Nephron progenitor cell (in vitro differentiated cells): ENCODE measurements at regions not wholly inside any gene's neighbourhood (a gene's known extent, or its start where the extent isn't known, plus 50 kb on each side); places are given as distances from the start of the nearest gene placed in this dataset.

Source experiments
- DNase-seq: peaks from one replicate; pipeline ENCODE4 v3.0.0; 2021
- H3K27ac Mint-ChIP-seq: 2 replicates; pipeline ENCODE4 v1.8.0; 2021; ENCODE audit warnings: mild to moderate bottlenecking, moderate library complexity, mixed read lengths
- H3K27me3 Mint-ChIP-seq: 2 replicates; pipeline ENCODE4 v1.8.0; 2021; ENCODE audit warnings: mild to moderate bottlenecking, low read depth, mixed read lengths; ENCODE audit not compliant: poor library complexity
- H3K36me3 Mint-ChIP-seq: 2 replicates; pipeline ENCODE4 v1.8.0; 2021; ENCODE audit warnings: low read depth, mixed read lengths
- H3K4me1 Mint-ChIP-seq: 2 replicates; pipeline ENCODE4 v1.8.0; 2021; ENCODE audit warnings: mixed read lengths
- H3K4me3 Mint-ChIP-seq: 2 replicates; pipeline ENCODE4 v1.8.0; 2021; ENCODE audit warnings: mild to moderate bottlenecking, moderate library complexity, mixed read lengths
- H3K9me3 Mint-ChIP-seq: 2 replicates; pipeline ENCODE4 v1.8.0; 2021; ENCODE audit warnings: mild to moderate bottlenecking, moderate library complexity, mixed read lengths
- CTCF ChIP-seq: fragments of 200-600 bp; sonication (generic); IDR thresholded peaks from 2 replicates; pipeline ENCODE4 v1.5.0; 2021; ENCODE audit warnings: antibody characterized with exemption

DNA sequence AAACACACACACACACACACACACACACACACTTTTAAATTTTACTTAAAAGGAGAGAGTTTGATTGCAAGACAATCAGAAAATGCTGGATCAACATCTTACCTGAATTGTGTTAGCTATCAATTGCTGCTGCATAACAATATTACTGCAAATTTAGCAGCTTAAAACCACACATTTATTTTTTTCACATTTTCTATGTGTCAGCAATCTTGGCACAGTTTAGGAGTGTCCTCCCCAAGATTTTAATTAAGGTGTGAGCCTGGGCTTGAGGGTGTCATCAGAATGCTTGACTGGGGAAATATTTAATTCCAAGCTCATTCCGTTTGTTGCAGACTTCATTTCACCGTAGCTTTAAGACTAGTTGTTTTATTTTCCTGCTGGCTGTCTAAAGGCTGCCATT, 431.0 kb upstream of the GJE1 start:
- H3K36me3 Mint-ChIP-seq = no peaks in the 10 kb centered on the region
- H3K27me3 Mint-ChIP-seq = no peaks in the 10 kb centered on the region
- H3K27ac Mint-ChIP-seq = no peak overlapping the region
- no peak for DNase-seq
- TF ChIP-seq CTCF = no peak
- peaks cover 5% of the 10 kb centered on the region for H3K9me3 Mint-ChIP-seq
- H3K4me1 Mint-ChIP-seq = peaks cover 5% of the 10 kb centered on the region
- H3K4me3 Mint-ChIP-seq = no peak overlapping the region

DNA sequence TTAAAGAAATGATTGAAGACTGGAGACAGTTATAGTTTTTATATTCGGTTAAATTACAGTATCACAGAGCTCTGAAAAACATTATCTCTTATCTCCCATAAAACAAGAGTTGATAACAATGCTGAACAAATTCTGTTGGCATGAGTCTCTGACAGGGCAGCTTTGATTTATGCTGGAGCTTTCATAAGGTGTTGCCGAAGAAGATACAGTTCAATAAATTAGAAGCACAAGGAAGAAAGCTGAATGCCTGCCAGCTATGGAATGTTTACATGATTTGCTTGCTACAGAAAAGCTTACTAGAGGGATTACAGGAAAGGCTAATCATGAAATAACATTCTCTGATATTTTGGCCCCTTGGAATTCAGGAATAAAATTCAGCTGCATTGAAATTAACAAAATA, 431.9 kb upstream of the GJE1 start:
- Mint-ChIP-seq H3K4me1 (peaks cover 5% of the 10 kb centered on the region), H3K36me3 (no peaks in the 10 kb centered on the region), H3K27me3 (no peaks in the 10 kb centered on the region), H3K27ac (no peak overlapping the region), H3K4me3 (no peak overlapping the region), H3K9me3 (peaks cover 11% of the 10 kb centered on the region)
- no peak for DNase-seq
- no peak for TF ChIP-seq CTCF

DNA sequence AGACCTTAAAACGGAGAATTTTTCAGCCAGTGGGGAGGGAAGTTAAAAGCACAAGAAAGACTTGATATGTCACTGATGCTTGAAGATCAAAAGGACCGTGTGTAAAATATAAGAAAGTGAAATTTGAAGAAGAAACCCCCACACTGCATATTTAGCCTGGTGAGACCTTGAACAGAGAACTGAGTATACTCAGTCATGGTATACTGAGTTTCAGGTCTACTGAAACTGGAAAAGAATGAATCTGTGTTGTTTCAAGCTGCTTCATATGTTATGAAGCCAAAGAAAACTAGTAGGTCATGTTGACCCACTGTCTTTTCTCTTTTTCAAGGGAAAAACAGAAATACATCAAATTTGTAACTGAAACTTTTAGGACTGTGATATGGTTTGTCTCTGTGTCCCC, 443.8 kb upstream of the GJE1 start:
- peaks cover 5% of the 10 kb centered on the region for H3K9me3 Mint-ChIP-seq
- no peak for TF ChIP-seq CTCF
- H3K4me1 Mint-ChIP-seq = no peaks in the 10 kb centered on the region
- no peaks in the 10 kb centered on the region for H3K27me3 Mint-ChIP-seq
- no peak overlapping the region for H3K4me3 Mint-ChIP-seq
- no peak overlapping the region for H3K27ac Mint-ChIP-seq
- H3K36me3 Mint-ChIP-seq = no peaks in the 10 kb centered on the region
- no peak for DNase-seq

- Mint-ChIP-seq H3K4me3 (no peak overlapping the region), H3K27ac (no peak overlapping the region), H3K4me1 (no peaks in the 10 kb centered on the region), H3K9me3 (no peaks in the 10 kb centered on the region), H3K36me3 (no peaks in the 10 kb centered on the region), H3K27me3 (no peaks in the 10 kb centered on the region)
- DNase-seq = no peak
- TF ChIP-seq CTCF = no peak
Measured at GRCh38 chr6:141685416-141685815, 447.3 kb upstream of the GJE1 start.

- no peak for DNase-seq
- Mint-ChIP-seq H3K4me3 (no peak overlapping the region), H3K4me1 (no peaks in the 10 kb centered on the region), H3K9me3 (no peaks in the 10 kb centered on the region), H3K27me3 (peaks cover 4% of the 10 kb centered on the region), H3K27ac (no peak overlapping the region), H3K36me3 (no peaks in the 10 kb centered on the region)
- TF ChIP-seq CTCF = no peak
Measured at GRCh38 chr6:141682391-141682790, 450.3 kb upstream of the GJE1 start.

GRCh38 chr6:141677598-141678211, 455.0 kb upstream of the GJE1 start:
- DNase-seq = no peak
- H3K4me1 Mint-ChIP-seq = no peaks in the 10 kb centered on the region
- H3K36me3 Mint-ChIP-seq = no peaks in the 10 kb centered on the region
- peak; percentile 77 for TF ChIP-seq CTCF
- peaks cover 4% of the 10 kb centered on the region for H3K27me3 Mint-ChIP-seq
- no peaks in the 10 kb centered on the region for H3K9me3 Mint-ChIP-seq
- no peak overlapping the region for H3K4me3 Mint-ChIP-seq
- H3K27ac Mint-ChIP-seq = no peak overlapping the region
